ENCODE measurements at regions not wholly inside any gene's neighbourhood (a gene's known extent, or its start where the extent isn't known, plus 50 kb on each side); places are given as distances from the start of the nearest gene placed in this dataset.
"Not testable (repeated sequence)": the region's sequence is repeated elsewhere in the genome, so short reads cannot be mapped to it uniquely, and the experiment has no call there.

DNA sequence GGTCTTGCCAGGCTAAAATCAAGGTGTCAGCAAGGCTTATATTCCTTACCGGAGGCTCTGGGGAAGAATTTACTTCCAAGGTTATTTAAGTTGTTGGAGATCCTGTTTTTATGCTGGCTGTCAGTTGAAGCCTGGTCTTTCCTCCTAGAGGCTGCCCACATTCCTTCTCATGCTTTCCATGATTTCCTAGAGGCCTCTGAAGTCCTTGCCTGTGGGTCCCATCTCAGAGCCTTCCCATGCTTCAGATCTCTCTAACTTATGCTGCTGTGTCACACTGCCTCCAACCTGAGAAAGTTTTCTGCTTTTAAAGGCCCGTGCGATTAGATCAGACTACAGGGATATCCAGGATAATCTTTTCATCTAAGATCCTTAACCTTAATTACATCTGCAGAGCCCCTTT, 1877.3 kb downstream of the KHDRBS2 start:
- TF ChIP-seq, protein P1, sequence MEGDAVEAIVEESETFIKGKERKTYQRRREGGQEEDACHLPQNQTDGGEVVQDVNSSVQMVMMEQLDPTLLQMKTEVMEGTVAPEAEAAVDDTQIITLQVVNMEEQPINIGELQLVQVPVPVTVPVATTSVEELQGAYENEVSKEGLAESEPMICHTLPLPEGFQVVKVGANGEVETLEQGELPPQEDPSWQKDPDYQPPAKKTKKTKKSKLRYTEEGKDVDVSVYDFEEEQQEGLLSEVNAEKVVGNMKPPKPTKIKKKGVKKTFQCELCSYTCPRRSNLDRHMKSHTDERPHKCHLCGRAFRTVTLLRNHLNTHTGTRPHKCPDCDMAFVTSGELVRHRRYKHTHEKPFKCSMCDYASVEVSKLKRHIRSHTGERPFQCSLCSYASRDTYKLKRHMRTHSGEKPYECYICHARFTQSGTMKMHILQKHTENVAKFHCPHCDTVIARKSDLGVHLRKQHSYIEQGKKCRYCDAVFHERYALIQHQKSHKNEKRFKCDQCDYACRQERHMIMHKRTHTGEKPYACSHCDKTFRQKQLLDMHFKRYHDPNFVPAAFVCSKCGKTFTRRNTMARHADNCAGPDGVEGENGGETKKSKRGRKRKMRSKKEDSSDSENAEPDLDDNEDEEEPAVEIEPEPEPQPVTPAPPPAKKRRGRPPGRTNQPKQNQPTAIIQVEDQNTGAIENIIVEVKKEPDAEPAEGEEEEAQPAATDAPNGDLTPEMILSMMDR (tag by site-specific recombination; IDR thresholded peaks at IDR 0.05): not testable (repeated sequence)
- TF ChIP-seq ZNF776 (tag by site-specific recombination; IDR thresholded peaks at IDR 0.05; ENCODE audit: borderline replicate concordance); SP2 (tag by site-specific recombination; IDR thresholded peaks at IDR 0.05); ZBTB48 (tag by site-specific recombination; IDR thresholded peaks at IDR 0.05): not testable (repeated sequence)
- TF ChIP-seq, protein P2, sequence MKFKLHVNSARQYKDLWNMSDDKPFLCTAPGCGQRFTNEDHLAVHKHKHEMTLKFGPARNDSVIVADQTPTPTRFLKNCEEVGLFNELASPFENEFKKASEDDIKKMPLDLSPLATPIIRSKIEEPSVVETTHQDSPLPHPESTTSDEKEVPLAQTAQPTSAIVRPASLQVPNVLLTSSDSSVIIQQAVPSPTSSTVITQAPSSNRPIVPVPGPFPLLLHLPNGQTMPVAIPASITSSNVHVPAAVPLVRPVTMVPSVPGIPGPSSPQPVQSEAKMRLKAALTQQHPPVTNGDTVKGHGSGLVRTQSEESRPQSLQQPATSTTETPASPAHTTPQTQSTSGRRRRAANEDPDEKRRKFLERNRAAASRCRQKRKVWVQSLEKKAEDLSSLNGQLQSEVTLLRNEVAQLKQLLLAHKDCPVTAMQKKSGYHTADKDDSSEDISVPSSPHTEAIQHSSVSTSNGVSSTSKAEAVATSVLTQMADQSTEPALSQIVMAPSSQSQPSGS (tag by site-specific recombination; IDR thresholded peaks at IDR 0.05; ENCODE audit: low read depth): not testable (repeated sequence)
